MV-4-11 (cell line): ENCODE measurements at regions not wholly inside any gene's neighbourhood (a gene's known extent, or its start where the extent isn't known, plus 50 kb on each side); places are given as distances from the start of the nearest gene placed in this dataset.

Source experiments
- DNase-seq: peaks from one replicate; lab custom pipeline; 2025; lab: John Stamatoyannopoulos, UW

GRCh38 chrX:39988496-39988895 lies 109.3 kb downstream of the BCOR start:
- no peak for DNase-seq

DNA sequence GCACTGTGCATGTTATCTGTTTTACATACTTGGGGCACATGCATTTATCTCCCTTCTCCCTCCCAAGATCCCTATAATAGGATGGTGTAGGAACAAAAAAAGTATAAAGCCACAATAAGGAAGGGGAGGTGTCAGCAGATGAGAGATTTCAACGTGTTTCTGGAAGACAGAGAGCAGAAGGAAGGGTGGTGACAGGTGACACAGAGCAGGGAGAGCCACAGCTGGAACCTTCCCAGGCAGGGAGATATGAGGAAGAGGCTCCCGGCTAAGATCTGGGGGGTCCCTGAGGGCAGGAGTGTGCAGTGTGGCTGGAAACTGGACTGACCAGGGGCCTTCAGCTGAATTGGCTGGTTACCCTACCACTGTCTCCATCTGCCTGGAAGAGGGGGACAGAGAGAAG lies 107.4 kb downstream of the BCOR start:
- DNase-seq = no peak

- DNase-seq = no peak
Observed at GRCh38 chrX:39992300-39992699, 105.5 kb downstream of the BCOR start.

- DNase-seq = no peak
Observed at GRCh38 chrX:39995457-39995856, 102.3 kb downstream of the BCOR start.

DNA sequence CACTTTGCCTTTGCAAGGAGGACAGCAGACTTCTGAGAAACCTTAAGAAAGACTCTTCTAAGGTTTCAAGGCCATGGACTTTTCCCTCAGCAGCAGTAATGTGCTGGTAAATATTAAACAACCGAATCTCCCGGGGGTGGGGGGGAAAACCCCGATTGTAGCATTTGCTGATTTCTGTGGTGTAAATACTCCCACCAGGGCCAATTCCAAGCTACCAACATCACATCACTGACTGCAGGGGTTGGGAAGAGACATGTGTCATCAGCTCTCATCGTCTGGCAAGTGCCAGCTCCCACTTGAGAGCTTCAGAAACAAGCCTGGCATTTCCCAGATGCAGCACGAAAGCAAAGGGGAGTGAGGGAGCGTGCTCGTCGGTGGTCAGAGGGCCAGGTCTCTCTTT lies 101.2 kb downstream of the BCOR start:
- DNase-seq = no peak

DNA sequence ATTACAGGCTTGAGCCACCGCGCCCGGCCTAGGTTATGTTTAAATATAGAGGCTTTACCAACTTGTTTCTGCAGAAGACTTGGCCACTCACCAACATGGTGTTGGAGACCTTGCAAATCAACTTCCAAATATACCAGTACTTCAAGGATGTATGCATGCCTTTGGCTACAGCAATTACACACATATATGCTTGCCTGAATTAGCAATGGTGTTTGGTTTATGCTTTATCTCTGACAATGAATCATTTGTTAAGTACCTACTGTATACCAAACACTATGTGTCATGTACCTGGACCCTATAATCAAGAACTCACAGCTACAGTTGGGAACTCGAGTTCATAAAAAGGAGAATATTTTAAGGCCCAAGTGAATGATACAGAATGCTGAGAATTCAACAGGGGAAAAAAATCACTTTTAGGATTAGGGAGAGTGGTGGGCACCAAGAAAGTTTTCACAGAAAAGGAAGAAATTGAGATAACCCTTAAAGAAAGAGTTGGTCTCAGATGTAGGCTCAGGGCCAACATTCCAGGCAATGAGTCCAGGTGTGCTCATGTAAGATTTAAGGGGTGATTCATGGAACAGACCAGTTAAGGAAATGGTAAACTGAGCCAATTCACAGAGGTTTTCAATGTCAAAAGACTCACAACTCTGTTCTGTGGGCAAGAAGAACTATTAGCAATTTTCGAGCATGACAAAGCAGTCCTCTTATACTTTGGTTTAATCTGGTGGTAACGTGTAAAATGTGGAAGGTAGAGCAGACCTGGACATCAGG lies 98.9 kb downstream of the BCOR start:
- no peak for DNase-seq
